HG03460 (cell line): ENCODE measurements at regions not wholly inside any gene's neighbourhood (a gene's known extent, or its start where the extent isn't known, plus 50 kb on each side); places are given as distances from the start of the nearest gene placed in this dataset.

ENCODE experiments used
- ATAC-seq: cut with Tn5 transposase; IDR thresholded peaks from one replicate; pipeline ENCODE4 v1.9.1; 2021; ENCODE audit not compliant: unreplicated experiment

DNA sequence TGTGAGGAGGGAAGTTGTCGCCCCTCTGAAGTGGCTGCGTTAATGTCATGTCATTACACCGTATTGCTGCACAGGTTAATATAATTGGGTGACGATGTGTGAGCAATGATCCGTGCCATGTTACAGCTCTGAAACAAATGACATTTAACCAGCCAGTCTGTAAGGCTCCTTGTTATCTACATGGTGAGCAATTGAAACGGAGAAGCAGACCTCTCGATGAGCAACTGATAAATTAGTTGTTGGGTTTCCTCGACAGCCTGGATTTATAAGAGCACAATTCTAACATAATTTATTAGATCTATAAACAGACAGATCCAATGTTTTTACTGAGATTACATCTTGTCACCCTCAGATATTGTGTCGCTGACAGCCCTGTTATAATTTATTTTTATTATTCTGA lies 49.9 kb upstream of the MAFB start:
- ATAC-seq = no peak

DNA sequence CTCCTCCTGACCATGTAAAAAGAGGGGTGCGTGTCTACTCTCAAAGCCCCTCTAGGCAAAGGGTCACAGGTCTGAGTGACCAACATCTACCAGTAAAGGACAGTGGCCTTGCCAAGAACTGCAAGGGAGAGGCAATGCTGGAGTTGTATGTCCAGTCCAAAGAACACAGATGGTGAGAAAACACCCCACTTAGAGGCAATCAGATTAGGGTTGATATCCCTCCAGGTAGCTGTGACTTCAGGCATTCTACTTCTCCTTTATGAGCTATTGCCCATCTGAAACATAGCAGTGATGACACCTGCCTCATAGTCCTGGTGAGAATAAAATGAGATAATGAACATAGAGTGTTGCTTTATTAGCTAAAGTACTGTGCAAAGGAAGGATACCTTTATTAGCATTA lies 50.8 kb upstream of the MAFB start:
- no peak for ATAC-seq

DNA sequence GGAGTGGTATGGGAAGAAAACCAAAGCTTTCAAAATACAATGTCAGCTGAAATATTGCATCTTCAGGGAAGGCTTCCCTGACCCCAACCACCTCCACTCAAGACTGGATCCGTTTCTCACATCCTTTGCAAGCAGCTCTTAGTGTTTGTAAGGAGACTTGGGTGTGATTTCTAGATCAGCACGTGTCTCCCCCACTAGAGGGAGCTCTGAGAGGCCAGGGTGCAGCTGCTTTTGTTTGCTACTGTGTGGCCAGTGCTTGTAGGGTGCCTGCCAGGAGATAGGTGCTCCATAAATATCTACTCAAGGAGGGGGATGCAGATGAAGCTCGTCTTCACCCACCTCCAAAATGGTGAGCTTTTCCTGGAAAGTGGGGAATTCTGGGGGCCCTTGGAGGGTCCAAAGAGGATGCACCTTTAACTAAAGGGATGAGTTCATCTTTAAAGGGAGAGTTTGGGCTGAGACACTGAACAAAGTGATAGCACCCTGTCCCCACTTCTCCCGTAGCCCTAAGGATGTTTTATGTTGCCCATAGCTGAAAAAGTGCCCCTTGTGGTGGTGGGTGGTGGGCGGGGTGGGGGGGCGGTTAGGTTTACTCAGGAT lies 52.6 kb upstream of the MAFB start:
- ATAC-seq = no peak

- no peak for ATAC-seq
Observed at GRCh38 chr20:40743141-40743775, 54.2 kb upstream of the MAFB start.

- no peak for ATAC-seq
Observed at GRCh38 chr20:40744072-40744817, 55.2 kb upstream of the MAFB start.

DNA sequence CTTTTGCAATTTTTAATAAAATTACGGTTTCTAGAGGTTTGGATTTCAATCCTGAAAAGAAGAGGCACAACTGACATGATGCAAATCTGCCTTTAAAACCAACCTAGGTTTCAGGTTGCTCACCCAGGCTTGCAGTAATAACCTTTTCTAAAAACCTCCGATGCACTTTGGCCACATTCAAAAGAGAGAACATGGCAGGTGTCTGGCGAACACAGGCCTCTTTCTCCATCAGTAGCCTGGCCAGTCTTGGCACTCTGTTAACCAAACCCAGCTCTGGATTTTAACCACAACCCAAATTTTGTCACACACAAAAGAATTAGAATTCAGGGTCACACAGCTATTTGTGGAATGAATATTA lies 55.8 kb upstream of the MAFB start:
- no peak for ATAC-seq

- ATAC-seq = no peak
Observed at GRCh38 chr20:40746251-40746650, 57.2 kb upstream of the MAFB start.

DNA sequence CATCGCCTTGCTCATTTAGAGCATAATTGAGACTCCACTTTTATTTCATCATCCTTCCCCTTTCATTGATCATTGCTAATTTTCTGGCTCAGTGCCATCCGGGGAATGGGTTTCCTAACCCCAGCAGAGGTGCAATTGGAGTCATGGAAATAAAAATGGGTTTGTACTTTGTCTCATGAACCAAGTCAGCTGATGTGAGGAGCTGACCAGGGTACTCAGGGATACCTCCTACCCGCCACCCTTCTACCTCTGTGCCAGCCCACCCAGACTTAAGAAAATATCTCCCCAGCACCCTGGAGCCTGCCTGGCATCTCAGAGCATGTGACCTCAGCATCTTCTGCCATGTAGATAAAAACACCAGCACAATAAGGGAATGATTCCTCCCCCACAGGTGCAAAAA lies 59.1 kb upstream of the MAFB start:
- ATAC-seq = no peak

GRCh38 chr20:40749985-40750506 lies 61.0 kb upstream of the MAFB start:
- no peak for ATAC-seq

- ATAC-seq = no peak
Observed at GRCh38 chr20:40750541-40751035, 61.6 kb upstream of the MAFB start.

DNA sequence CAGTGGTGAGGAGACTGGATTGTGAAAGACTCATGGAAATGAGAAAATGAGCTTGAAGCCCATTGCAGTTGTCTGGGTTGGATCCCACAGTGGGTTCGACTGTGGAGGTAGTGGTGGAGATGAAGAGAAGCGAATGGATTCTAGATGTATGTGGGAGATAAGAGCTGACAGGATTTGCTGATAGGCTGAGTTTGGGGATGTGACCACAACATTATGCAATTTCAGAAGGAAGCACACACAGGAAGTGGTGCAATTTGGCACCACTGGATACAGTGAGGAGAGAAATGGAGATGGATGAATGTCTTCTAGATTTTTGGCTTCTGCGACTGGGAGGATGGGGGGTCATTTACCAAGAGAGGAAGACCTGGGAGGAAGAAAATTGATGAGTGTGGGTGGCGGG lies 64.4 kb upstream of the MAFB start:
- no peak for ATAC-seq

GRCh38 chr20:40754339-40754943 lies 65.4 kb upstream of the MAFB start:
- no peak for ATAC-seq

DNA sequence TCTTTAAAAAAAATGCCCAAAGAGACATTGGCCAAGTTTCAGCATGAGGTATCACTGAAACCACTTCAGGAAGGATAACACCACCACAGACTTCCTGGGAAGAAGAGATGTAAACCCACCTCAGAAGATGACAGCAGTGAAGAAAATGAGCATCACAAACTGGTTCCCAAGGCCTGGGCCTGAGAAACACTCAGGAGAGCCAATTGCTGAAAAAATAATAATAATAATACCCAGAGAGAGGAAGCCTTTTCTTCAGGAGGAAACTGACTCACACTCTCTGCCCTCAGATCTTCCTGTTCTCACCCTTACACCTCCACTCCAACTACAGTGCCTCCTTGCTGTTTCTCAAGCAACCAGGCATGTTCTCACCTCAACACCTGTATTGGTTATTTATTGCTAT lies 68.1 kb upstream of the MAFB start:
- ATAC-seq = no peak

DNA sequence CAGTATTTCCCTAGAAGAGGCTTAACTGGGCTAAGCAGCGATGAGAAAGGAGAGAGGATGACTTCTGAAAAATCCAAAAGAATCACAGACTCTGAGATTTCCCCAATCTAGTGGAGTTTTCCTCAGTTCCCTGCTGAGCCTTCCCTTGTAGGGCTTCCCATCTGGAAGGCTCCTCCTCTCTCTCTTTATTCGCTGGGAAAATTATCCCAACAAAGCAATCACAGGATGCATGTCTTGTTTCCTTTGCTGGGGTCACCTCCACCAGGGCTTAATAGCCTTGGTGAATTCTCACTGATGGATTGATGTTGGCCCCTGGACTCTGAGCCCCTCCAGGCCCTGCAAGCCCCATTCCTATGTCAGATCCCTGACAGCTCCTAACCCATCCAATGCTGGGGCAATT lies 69.8 kb upstream of the MAFB start:
- ATAC-seq = no peak

- ATAC-seq = no peak
Observed at GRCh38 chr20:40760399-40760798, 71.4 kb upstream of the MAFB start.

GRCh38 chr20:40763646-40764295 lies 74.7 kb upstream of the MAFB start:
- ATAC-seq = no peak

GRCh38 chr20:40765814-40766480 lies 76.9 kb upstream of the MAFB start:
- ATAC-seq = no peak

GRCh38 chr20:40766790-40767614 lies 78.0 kb upstream of the MAFB start:
- ATAC-seq = no peak

- no peak for ATAC-seq
Observed at GRCh38 chr20:40767615-40767924, 78.5 kb upstream of the MAFB start.

GRCh38 chr20:40768105-40768504 lies 79.1 kb upstream of the MAFB start:
- ATAC-seq = no peak
